ENCODE measurements at regions not wholly inside any gene's neighbourhood (a gene's known extent, or its start where the extent isn't known, plus 50 kb on each side); places are given as distances from the start of the nearest gene placed in this dataset.
"Not testable (repeated sequence)": the region's sequence is repeated elsewhere in the genome, so short reads cannot be mapped to it uniquely, and the experiment has no call there.

GRCh38 chr1:203995228-203995627, 77.7 kb upstream of the SOX13 start:
- no peak overlapping the region for H3K4me3 ChIP-seq
- no peak for DNase-seq
- no peaks in the 10 kb centered on the region for H3K36me3 ChIP-seq
- no peak overlapping the region for H3K27ac ChIP-seq
- H3K4me1 ChIP-seq, result no peaks in the 10 kb centered on the region
- intact Hi-C loops (cut with DNase I; ENCODE audit: low total_unique reads), result no loop called here
- 16 to 30% (median 23%) methylated on average over 4 of the region's 4 CpGs for WGBS, 5 donors
- H3K27me3 ChIP-seq (replicated peaks in 1 of 7), result peaks cover 0 to 17% (median 0%) of the 10 kb centered on the region in 7 donors
- H3K9me3 ChIP-seq, result peaks cover 0 to 5% (median under 1%) of the 10 kb centered on the region in 8 donors
- TF ChIP-seq, protein P1, sequence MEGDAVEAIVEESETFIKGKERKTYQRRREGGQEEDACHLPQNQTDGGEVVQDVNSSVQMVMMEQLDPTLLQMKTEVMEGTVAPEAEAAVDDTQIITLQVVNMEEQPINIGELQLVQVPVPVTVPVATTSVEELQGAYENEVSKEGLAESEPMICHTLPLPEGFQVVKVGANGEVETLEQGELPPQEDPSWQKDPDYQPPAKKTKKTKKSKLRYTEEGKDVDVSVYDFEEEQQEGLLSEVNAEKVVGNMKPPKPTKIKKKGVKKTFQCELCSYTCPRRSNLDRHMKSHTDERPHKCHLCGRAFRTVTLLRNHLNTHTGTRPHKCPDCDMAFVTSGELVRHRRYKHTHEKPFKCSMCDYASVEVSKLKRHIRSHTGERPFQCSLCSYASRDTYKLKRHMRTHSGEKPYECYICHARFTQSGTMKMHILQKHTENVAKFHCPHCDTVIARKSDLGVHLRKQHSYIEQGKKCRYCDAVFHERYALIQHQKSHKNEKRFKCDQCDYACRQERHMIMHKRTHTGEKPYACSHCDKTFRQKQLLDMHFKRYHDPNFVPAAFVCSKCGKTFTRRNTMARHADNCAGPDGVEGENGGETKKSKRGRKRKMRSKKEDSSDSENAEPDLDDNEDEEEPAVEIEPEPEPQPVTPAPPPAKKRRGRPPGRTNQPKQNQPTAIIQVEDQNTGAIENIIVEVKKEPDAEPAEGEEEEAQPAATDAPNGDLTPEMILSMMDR (IDR thresholded peaks at IDR 0.05 in 8 of 11, conservative IDR thresholded peaks at IDR 0.05 in 3 of 11), result no peak
- TF ChIP-seq POLR2A (IDR thresholded peaks at IDR 0.05) (no peak), POLR2AphosphoS5 (IDR thresholded peaks at IDR 0.05) (no peak)

- WGBS, 5 donors, result 62 to 73% (median 67%) methylated on average over 4 of the region's 4 CpGs
- no peaks in the 10 kb centered on the region for H3K4me1 ChIP-seq
- TF ChIP-seq POLR2AphosphoS5 (IDR thresholded peaks at IDR 0.05), result no peak
- TF ChIP-seq POLR2A (IDR thresholded peaks at IDR 0.05), result no peak
- TF ChIP-seq, protein P1 (IDR thresholded peaks at IDR 0.05 in 8 of 11, conservative IDR thresholded peaks at IDR 0.05 in 3 of 11), result no peak
- H3K27ac ChIP-seq, result no peak overlapping the region
- peaks cover 0 to 11% (median 6%) of the 10 kb centered on the region in 8 donors for H3K9me3 ChIP-seq
- no peaks in the 10 kb centered on the region for H3K36me3 ChIP-seq
- peaks cover 0 to 17% (median 0%) of the 10 kb centered on the region in 7 donors for H3K27me3 ChIP-seq (replicated peaks in 1 of 7)
- no peak overlapping the region for H3K4me3 ChIP-seq
- DNase-seq, result no peak
- intact Hi-C loops (cut with DNase I; ENCODE audit: low total_unique reads), result no loop called here
These were observed 76.8 kb upstream of the SOX13 start for GRCh38 chr1:203996126-203996525.

- H3K36me3 ChIP-seq; H3K4me1 ChIP-seq; H3K4me3 ChIP-seq; intact Hi-C loops (cut with DNase I; ENCODE audit: low total_unique reads); H3K27ac ChIP-seq; DNase-seq: not testable (repeated sequence)
- 87 to 95% (median 90%) methylated on average over 5 of the region's 5 CpGs for WGBS, 5 donors
- Histone ChIP-seq H3K27me3 (replicated peaks in 1 of 7) (peaks cover 0 to 17% (median 0%) of the 10 kb centered on the region in 7 donors), H3K9me3 (peaks cover 0 to 11% (median 6%) of the 10 kb centered on the region in 8 donors)
These were observed 74.3 kb upstream of the SOX13 start for GRCh38 chr1:203998571-203998970.

- TF ChIP-seq POLR2A (IDR thresholded peaks at IDR 0.05) (no peak), POLR2AphosphoS5 (IDR thresholded peaks at IDR 0.05) (no peak)
- TF ChIP-seq, protein P1 (IDR thresholded peaks at IDR 0.05 in 8 of 11, conservative IDR thresholded peaks at IDR 0.05 in 3 of 11), result no peak
- Histone ChIP-seq H3K4me1 (no peaks in the 10 kb centered on the region), H3K4me3 (no peak overlapping the region), H3K27me3 (replicated peaks in 1 of 7) (peaks cover 0 to 17% (median 0%) of the 10 kb centered on the region in 7 donors), H3K27ac (no peak overlapping the region), H3K9me3 (peaks cover 0 to 11% (median 6%) of the 10 kb centered on the region in 8 donors), H3K36me3 (no peaks in the 10 kb centered on the region)
- intact Hi-C loops (cut with DNase I; ENCODE audit: low total_unique reads), result no loop called here
- no peak for DNase-seq
These were observed 73.3 kb upstream of the SOX13 start for GRCh38 chr1:203999618-204000017.
